GM06990 (cell line): ENCODE measurements at regions not wholly inside any gene's neighbourhood (a gene's known extent, or its start where the extent isn't known, plus 50 kb on each side); places are given as distances from the start of the nearest gene placed in this dataset.

Experiments
- DNase-seq: peaks from one replicate; pipeline ENCODE4 v3.0.0-alpha.2; 2011; ENCODE audit not compliant: insufficient read length; ENCODE audit errors: extremely low read depth
- H3K27me3 ChIP-seq: replicated peaks from 2 replicates; pipeline ENCODE4 v1.6.0; 2011; ENCODE audit warnings: low read length; ENCODE audit not compliant: control insufficient read depth, insufficient read depth
- H3K36me3 ChIP-seq: 2 replicates; pipeline ENCODE4 v1.5.1; 2011; ENCODE audit warnings: low read length; ENCODE audit not compliant: control insufficient read depth, insufficient read depth
- H3K4me3 ChIP-seq: replicated peaks from 2 replicates; pipeline ENCODE4 v1.5.1; 2011; ENCODE audit warnings: low read depth, mild to moderate bottlenecking, control low read depth, low read length
- CTCF ChIP-seq: IDR thresholded peaks from 2 replicates; pipeline ENCODE4 v1.5.1; 2011; ENCODE audit warnings: low read length, control low read depth, mild to moderate bottlenecking, inconsistent platforms; ENCODE audit not compliant: insufficient read depth, poor library complexity, severe bottlenecking

DNA sequence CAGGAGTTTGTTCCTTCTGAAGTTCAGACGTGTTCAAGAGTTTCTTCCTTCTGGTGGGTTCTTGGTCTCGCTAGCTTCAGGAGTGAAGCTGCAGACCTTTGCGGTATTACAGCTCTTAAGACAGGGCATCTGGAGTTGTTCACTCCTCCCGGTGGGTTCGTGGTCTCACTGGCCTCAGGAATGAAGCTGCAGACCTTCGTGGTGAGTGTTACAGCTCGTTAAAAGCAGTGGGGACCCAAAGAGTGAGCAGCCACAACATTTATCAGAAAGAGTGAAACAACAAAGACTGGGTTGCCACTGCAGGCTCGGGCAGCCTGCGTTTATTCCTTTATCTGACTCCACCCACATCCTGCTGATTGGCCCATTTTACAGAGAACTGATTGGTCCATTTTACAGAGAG lies 373.1 kb downstream of the ETS1 start:
- DNase-seq: no peak
- TF ChIP-seq CTCF: no peak
- Histone ChIP-seq H3K36me3 (no peaks in the 10 kb centered on the region), H3K27me3 (no peaks in the 10 kb centered on the region; the same call in none of the 2 replicates), H3K4me3 (no peak overlapping the region)

- H3K36me3 ChIP-seq: no peaks in the 10 kb centered on the region
- H3K27me3 ChIP-seq: no peaks in the 10 kb centered on the region; the same call in none of the 2 replicates
- no peak overlapping the region for H3K4me3 ChIP-seq
- no peak for DNase-seq
- TF ChIP-seq CTCF: no peak
Measured at GRCh38 chr11:128213461-128213860, 373.9 kb downstream of the ETS1 start.

DNA sequence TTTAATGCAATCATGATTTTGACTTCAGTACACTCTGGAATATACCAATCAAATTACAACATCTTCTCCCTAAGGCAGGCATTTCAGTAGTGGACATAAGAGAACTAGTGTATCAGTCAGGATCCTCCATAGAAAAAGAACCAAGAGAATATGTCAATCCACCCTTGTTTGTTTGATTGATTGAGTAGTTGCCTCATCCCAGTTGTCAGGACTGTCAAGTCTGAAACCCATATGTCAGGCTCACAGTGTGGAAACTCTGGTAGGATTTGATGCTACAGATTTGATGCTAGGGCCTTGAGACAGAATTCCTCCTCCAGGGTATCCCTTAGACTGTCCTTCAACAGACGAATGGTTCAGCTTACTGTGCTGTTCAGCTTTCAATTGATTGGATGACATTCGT lies 375.0 kb downstream of the ETS1 start:
- Histone ChIP-seq H3K4me3 (no peak overlapping the region), H3K27me3 (no peaks in the 10 kb centered on the region; the same call in none of the 2 replicates), H3K36me3 (no peaks in the 10 kb centered on the region)
- TF ChIP-seq CTCF: no peak
- DNase-seq: no peak

DNA sequence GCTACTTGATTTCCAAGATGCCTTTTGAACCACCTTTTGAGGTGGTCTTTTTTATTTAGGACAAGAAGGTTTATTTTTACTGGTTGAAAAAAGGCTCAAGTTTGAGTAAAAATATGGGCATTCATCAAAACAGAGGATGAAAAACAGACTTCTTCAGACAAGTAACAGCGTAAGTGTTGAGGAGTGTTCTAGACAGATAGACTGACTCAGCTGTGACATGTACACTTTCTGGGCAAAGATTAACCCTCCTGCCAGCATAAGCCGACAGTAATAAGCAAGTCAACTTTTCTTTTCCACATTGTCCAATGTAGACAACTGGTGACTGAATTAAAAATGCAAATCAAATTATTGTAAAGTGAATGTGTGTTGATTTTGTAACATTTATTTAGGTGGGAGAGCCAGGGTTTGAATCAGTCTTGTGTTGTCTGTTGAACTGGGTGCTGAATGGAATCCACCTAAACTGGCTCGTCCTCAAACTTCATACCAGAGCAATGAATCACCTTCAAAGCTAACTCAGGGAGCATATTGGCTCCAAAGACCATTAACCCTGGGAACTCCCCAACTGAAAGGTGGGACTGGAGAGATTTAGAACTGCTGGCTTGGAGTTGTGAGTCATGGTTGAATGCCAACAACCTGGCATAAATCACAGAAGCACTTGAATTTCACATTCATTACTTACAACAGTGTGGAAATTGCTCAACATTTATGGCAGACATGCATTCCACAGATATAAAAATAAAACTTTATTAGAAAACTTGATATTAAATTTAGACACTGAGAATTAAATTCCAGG lies 377.0 kb downstream of the ETS1 start:
- H3K36me3 ChIP-seq: no peaks in the 10 kb centered on the region
- no peak for DNase-seq
- no peak overlapping the region for H3K4me3 ChIP-seq
- no peaks in the 10 kb centered on the region; the same call in none of the 2 replicates for H3K27me3 ChIP-seq
- TF ChIP-seq CTCF: no peak

DNA sequence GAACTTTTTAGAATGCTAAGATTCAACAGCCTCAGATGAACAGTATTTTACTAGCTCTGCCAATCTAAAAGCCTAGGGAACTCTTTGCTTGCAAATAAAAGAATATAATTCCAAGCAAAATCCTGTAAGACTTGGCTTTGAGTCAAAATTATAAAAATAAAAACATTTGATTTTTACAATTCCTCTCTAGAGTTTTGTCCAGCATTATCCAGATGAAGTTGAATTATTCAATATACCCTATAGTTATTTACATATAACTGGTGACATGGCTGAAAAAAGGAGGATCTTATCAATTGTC lies 378.3 kb downstream of the ETS1 start:
- Histone ChIP-seq H3K27me3 (no peaks in the 10 kb centered on the region; the same call in none of the 2 replicates), H3K36me3 (no peaks in the 10 kb centered on the region), H3K4me3 (no peak overlapping the region)
- no peak for DNase-seq
- TF ChIP-seq CTCF: no peak
